ENCODE measurements at regions not wholly inside any gene's neighbourhood (a gene's known extent, or its start where the extent isn't known, plus 50 kb on each side); places are given as distances from the start of the nearest gene placed in this dataset.
"Not testable (repeated sequence)": the region's sequence is repeated elsewhere in the genome, so short reads cannot be mapped to it uniquely, and the experiment has no call there.

DNA sequence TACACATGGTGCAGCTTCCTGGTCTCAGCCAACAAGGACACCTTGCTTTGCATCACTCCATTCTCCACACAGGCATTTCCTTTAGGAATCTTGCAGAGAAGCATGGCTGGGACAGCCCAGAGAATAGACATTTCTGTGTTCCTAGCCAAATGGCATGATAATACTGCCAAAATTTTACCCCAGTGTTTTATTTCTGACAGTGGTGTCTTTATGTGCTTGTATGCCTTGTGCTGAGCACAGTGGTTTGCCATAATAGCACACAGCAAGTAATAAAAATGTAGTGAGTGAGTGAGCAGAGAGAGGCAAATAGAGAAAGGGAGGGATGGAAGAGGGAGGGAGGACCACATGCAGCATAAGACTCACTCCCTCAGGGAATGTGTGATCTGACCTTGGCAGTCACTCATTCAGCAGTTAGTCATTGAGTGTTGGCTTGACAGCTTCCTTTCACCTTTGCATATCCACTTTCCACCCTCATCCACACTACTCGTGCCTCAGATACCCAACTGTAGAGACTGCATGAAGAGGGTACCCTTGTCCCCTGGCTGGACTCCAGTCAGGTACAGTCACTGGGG, 212.8 kb upstream of the CCDC196 start:
- Histone ChIP-seq H2AK9ac (replicated peaks; ENCODE audit: low read depth, low read length, poor library complexity) (no peak overlapping the region), H3K9me3 (ENCODE audit: control insufficient read depth, insufficient read depth, low read length) (peaks cover 23% of the 10 kb centered on the region), H3K18ac (ENCODE audit: low read depth, low read length) (no peak overlapping the region), H3K4me1 (ENCODE audit: control insufficient read depth, insufficient read depth, low read length) (no peaks in the 10 kb centered on the region), H4K8ac (ENCODE audit: low read depth in 2 of 2, low read length in 2 of 2) (no peak overlapping the region), H3K14ac (replicated peaks; ENCODE audit: low read depth, low read length) (no peak overlapping the region), H3K9ac (ENCODE audit: low read depth, low read length) (no peak overlapping the region), H4K20me1 (ENCODE audit: insufficient read depth, low read length) (no peaks in the 10 kb centered on the region), H2AFZ (replicated peaks; ENCODE audit: low read length, poor library complexity) (no peak overlapping the region), H2BK120ac (ENCODE audit: low read depth, low read length) (no peak overlapping the region), H3K23ac (ENCODE audit: low read depth, low read length) (no peak overlapping the region), H3K4me2 (ENCODE audit: low read depth, low read length) (no peak overlapping the region), H4K5ac (ENCODE audit: low read depth, low read length) (no peak overlapping the region), H3K56ac (ENCODE audit: extremely low read depth, insufficient read depth, low read length) (no peak overlapping the region), H2AK5ac (ENCODE audit: low read depth, low read length) (no peak overlapping the region), H3K27me3 (ENCODE audit: control insufficient read depth, insufficient read depth, low read length) (no peaks in the 10 kb centered on the region), H4K91ac (ENCODE audit: insufficient read depth, low read depth, low read length) (no peak overlapping the region), H3K4ac (ENCODE audit: low read depth, low read length) (no peak overlapping the region), H3K36me3 (ENCODE audit: control insufficient read depth, insufficient read depth, low read length) (no peaks in the 10 kb centered on the region), H3K27ac (ENCODE audit: insufficient read depth, low read length) (no peak overlapping the region), H2BK5ac (ENCODE audit: low read depth, low read length, poor library complexity, severe bottlenecking) (no peak overlapping the region), H3K4me3 (ENCODE audit: insufficient read depth, low read depth, low read length) (no peak overlapping the region), H3K9me1 (ENCODE audit: insufficient read depth, low read length) (no peaks in the 10 kb centered on the region), H2BK20ac (ENCODE audit: low read depth, low read length) (no peak overlapping the region), H2BK15ac (ENCODE audit: low read depth, low read length) (no peak overlapping the region), H3K79me1 (ENCODE audit: low read depth in 1 of 2, low read length in 2 of 2) (no peaks in the 10 kb centered on the region)
- ATAC-seq (ENCODE audit: low read depth) (no peak), DNase-seq (no peak)
- ChIA-PET CTCF (no interaction called here), POLR2A (ENCODE audit: unreplicated experiment) (no interaction called here)
- dilution Hi-C loops (cut with HindIII; ENCODE audit: low sequenced_read_pairs, unreplicated experiment) (no loop called here), in situ Hi-C loops (cut with MboI; ENCODE audit: low sequenced_read_pairs) (no loop called here), intact Hi-C loops (cut with micrococcal nuclease) (no loop called here)
- BruUV-seq (replicated peaks), result no TSS peak
- no CpG with 5 or more reads among the region's 1 CpG for WGBS, 2 experiments (ENCODE audit: extremely low coverage in 2 of 2, insufficient read length in 1 of 2)
- TF ChIP-seq FOS (IDR thresholded peaks at IDR 0.05; ENCODE audit: low read depth, low read length), result no peak
- TF ChIP-seq POLR2A (IDR thresholded peaks at IDR 0.05; ENCODE audit: low read depth, low read length), result no peak
- no peak for TF ChIP-seq CEBPB (IDR thresholded peaks at IDR 0.05; ENCODE audit: low read depth, low read length)
- TF ChIP-seq, protein P1, sequence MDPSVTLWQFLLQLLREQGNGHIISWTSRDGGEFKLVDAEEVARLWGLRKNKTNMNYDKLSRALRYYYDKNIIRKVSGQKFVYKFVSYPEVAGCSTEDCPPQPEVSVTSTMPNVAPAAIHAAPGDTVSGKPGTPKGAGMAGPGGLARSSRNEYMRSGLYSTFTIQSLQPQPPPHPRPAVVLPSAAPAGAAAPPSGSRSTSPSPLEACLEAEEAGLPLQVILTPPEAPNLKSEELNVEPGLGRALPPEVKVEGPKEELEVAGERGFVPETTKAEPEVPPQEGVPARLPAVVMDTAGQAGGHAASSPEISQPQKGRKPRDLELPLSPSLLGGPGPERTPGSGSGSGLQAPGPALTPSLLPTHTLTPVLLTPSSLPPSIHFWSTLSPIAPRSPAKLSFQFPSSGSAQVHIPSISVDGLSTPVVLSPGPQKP (IDR thresholded peaks at IDR 0.05; ENCODE audit: borderline replicate concordance, low read depth, low read length), result no peak
- no peak for TF ChIP-seq MAZ (IDR thresholded peaks at IDR 0.05; ENCODE audit: borderline replicate concordance, low read depth, low read length)
- TF ChIP-seq CHD1 (IDR thresholded peaks at IDR 0.05; ENCODE audit: low read depth, low read length), result no peak
- TF ChIP-seq RFX5 (IDR thresholded peaks at IDR 0.05; ENCODE audit: low read depth, low read length), result no peak
- no peak for TF ChIP-seq RAD21 (IDR thresholded peaks at IDR 0.05; ENCODE audit: low read length)
- TF ChIP-seq SMC3 (IDR thresholded peaks at IDR 0.05; ENCODE audit: low read depth, low read length), result no peak

DNA sequence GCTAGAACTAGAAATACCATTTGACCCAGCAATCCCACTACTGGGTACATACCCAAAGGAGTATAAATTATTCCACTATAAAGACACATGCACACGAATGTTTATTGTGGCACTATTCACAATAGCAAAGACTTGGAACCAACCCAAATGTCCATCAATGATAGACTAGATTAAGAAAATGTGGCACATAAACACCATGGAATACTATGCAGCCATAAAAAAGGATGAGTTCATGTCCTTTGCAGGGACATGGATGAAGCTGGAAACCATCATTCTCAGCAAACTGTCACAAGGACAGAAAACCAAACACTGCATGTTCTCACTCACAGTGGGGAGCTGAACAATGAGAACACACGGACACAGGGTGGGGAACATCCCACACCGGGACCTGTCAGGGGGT, 207.8 kb upstream of the CCDC196 start:
- H2AK9ac ChIP-seq (replicated peaks; ENCODE audit: low read depth, low read length, poor library complexity); ATAC-seq (ENCODE audit: low read depth); H4K91ac ChIP-seq (ENCODE audit: insufficient read depth, low read depth, low read length); H3K27ac ChIP-seq (ENCODE audit: insufficient read depth, low read length); H3K27me3 ChIP-seq (ENCODE audit: control insufficient read depth, insufficient read depth, low read length); H4K5ac ChIP-seq (ENCODE audit: low read depth, low read length); H3K4me1 ChIP-seq (ENCODE audit: control insufficient read depth, insufficient read depth, low read length); H2AK5ac ChIP-seq (ENCODE audit: low read depth, low read length); BruUV-seq (replicated peaks); DNase-seq; H3K79me1 ChIP-seq (ENCODE audit: low read depth in 1 of 2, low read length in 2 of 2); H3K4ac ChIP-seq (ENCODE audit: low read depth, low read length); dilution Hi-C loops (cut with HindIII; ENCODE audit: low sequenced_read_pairs, unreplicated experiment); H3K18ac ChIP-seq (ENCODE audit: low read depth, low read length); POLR2A ChIA-PET (ENCODE audit: unreplicated experiment); H3K4me2 ChIP-seq (ENCODE audit: low read depth, low read length); H3K14ac ChIP-seq (replicated peaks; ENCODE audit: low read depth, low read length); H3K56ac ChIP-seq (ENCODE audit: extremely low read depth, insufficient read depth, low read length); H2BK5ac ChIP-seq (ENCODE audit: low read depth, low read length, poor library complexity, severe bottlenecking); H3K9me1 ChIP-seq (ENCODE audit: insufficient read depth, low read length); H2BK15ac ChIP-seq (ENCODE audit: low read depth, low read length); intact Hi-C loops (cut with micrococcal nuclease); H4K8ac ChIP-seq (ENCODE audit: low read depth in 2 of 2, low read length in 2 of 2); H3K9ac ChIP-seq (ENCODE audit: low read depth, low read length); H3K36me3 ChIP-seq (ENCODE audit: control insufficient read depth, insufficient read depth, low read length); H4K20me1 ChIP-seq (ENCODE audit: insufficient read depth, low read length); H3K23ac ChIP-seq (ENCODE audit: low read depth, low read length); in situ Hi-C loops (cut with MboI; ENCODE audit: low sequenced_read_pairs); H2BK120ac ChIP-seq (ENCODE audit: low read depth, low read length); H2AFZ ChIP-seq (replicated peaks; ENCODE audit: low read length, poor library complexity); CTCF ChIA-PET; H2BK20ac ChIP-seq (ENCODE audit: low read depth, low read length); H3K4me3 ChIP-seq (ENCODE audit: insufficient read depth, low read depth, low read length): not testable (repeated sequence)
- H3K9me3 ChIP-seq (ENCODE audit: control insufficient read depth, insufficient read depth, low read length), result peaks cover 19% of the 10 kb centered on the region
- WGBS, 2 experiments (ENCODE audit: extremely low coverage in 2 of 2, insufficient read length in 1 of 2), result no CpG with 5 or more reads among the region's 3 CpGs
